22Rv1 (cell line): ENCODE measurements at regions not wholly inside any gene's neighbourhood (a gene's known extent, or its start where the extent isn't known, plus 50 kb on each side); places are given as distances from the start of the nearest gene placed in this dataset.

Experiments used
- H3K27ac ChIP-seq: fragments of 450-650 bp; 2 replicates; pipeline ENCODE4 v1.5.1; 2017
- ZFX ChIP-seq: fragments of 450-650 bp; IDR thresholded peaks from 2 replicates; pipeline ENCODE4 v1.6.1; 2017; ENCODE audit warnings: antibody characterized with exemption, borderline replicate concordance
- TF ChIP-seq, protein P1 (sequence below): fragments of 450-650 bp; IDR thresholded peaks from 2 replicates; pipeline ENCODE4 v1.5.1; 2017; ENCODE audit warnings: mild to moderate bottlenecking

DNA sequence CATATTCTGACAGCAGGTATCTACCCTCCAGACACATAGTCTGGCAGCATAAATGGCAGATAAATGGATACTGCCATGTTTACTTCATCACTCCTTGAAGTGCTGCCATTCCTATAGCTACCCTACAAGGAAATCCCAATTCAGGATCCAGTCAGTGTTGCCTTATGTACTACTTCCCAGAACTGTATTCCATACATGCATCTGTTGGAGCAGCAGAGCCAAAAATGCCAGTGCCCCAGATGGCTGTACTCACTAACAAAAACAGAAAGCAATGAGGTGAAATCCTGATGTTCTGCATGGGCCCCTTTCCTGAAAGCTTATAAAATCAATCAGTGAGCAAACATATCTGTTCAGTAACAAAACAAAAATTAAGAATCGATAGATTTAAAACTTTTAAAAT lies 490.0 kb upstream of the COX7C start:
- H3K27ac ChIP-seq, result no peak overlapping the region
- TF ChIP-seq ZFX, result no peak
- TF ChIP-seq, protein P1, sequence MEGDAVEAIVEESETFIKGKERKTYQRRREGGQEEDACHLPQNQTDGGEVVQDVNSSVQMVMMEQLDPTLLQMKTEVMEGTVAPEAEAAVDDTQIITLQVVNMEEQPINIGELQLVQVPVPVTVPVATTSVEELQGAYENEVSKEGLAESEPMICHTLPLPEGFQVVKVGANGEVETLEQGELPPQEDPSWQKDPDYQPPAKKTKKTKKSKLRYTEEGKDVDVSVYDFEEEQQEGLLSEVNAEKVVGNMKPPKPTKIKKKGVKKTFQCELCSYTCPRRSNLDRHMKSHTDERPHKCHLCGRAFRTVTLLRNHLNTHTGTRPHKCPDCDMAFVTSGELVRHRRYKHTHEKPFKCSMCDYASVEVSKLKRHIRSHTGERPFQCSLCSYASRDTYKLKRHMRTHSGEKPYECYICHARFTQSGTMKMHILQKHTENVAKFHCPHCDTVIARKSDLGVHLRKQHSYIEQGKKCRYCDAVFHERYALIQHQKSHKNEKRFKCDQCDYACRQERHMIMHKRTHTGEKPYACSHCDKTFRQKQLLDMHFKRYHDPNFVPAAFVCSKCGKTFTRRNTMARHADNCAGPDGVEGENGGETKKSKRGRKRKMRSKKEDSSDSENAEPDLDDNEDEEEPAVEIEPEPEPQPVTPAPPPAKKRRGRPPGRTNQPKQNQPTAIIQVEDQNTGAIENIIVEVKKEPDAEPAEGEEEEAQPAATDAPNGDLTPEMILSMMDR, result no peak

GRCh38 chr5:86129009-86129408 lies 488.7 kb upstream of the COX7C start:
- no peak for TF ChIP-seq ZFX
- TF ChIP-seq, protein P1, result no peak
- H3K27ac ChIP-seq, result no peak overlapping the region

DNA sequence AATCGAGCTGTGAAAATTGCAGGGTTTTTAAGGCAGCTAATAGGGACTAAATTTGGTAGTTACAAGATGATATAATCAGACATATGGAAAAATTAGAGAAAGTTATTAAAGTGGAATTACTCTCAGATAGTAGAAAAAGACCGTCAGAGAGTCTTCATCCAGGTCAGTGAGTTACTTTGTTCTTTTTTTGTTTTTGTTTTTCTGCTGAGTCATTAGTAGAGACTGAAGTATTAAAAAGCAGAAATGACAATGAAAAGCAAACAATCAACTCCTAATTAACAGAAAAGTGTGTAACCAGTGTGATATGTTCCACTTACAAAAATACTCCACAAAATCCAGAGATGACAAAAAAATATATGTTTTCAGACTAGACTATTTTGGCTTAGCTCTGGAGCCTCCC lies 480.4 kb upstream of the COX7C start:
- no peak overlapping the region for H3K27ac ChIP-seq
- no peak for TF ChIP-seq ZFX

DNA sequence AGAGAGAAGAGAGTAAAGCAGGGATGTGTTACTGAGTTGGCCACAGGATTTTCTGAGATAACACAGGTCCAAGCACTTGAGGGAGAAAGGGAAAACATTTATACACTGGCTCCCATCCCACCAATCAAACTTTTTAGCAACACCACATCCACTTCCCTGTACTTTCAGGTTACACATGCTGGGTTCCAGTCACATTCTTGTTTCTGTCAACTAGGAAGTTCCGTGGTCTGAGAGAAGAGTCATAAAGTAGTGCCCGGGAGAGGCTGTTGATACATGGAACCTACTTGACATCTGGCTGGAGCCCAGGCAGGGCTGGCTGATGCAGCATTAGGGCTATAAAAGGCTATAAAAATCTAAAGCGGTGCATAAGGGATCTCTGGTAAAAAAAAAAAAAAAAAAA lies 473.9 kb upstream of the COX7C start:
- no peak for TF ChIP-seq ZFX
- TF ChIP-seq, protein P1, result no peak

GRCh38 chr5:86152988-86153560 lies 464.7 kb upstream of the COX7C start:
- no peak overlapping the region for H3K27ac ChIP-seq
- TF ChIP-seq, protein P1, result no peak
- TF ChIP-seq ZFX, result no peak

More for the DNA sequence above, 473.9 kb upstream of the COX7C start:
- H3K27ac ChIP-seq, result no peak overlapping the region

GRCh38 chr5:86155796-86156195 lies 461.9 kb upstream of the COX7C start:
- TF ChIP-seq, protein P1, result no peak
- no peak for TF ChIP-seq ZFX

DNA sequence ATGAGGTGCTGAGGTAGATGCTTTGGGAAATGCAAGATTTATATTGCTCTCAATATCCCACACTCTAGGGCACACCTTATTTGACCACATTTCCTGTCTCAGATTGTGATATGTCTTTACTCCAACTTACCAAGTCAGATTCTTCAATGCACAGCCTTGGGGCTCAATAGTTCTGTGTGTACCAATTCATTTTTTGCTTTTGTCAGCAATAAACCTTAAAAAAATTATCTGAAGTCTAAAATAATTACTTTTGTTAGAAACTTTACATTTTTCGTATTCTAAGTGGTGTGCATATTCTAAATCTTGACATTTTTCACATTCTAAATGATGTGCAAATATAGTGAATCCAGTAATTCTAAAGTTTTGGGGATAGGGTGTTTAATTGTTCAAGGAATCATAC lies 447.5 kb upstream of the COX7C start:
- no peak for TF ChIP-seq ZFX
- TF ChIP-seq, protein P1, result no peak
- no peak overlapping the region for H3K27ac ChIP-seq

More at GRCh38 chr5:86155796-86156195, 461.9 kb upstream of the COX7C start:
- no peak overlapping the region for H3K27ac ChIP-seq

GRCh38 chr5:86175224-86175623 lies 442.5 kb upstream of the COX7C start:
- TF ChIP-seq ZFX, result no peak
- no peak overlapping the region for H3K27ac ChIP-seq
